T-helper 2 cell treated with Interferon-gamma antibody and Interleukin-4, amounts not matched to agents 100 ng/mL and 5 ng/mL, for 36 hours (primary cell): ENCODE measurements at regions not wholly inside any gene's neighbourhood (a gene's known extent, or its start where the extent isn't known, plus 50 kb on each side); places are given as distances from the start of the nearest gene placed in this dataset.

Source experiments
- intact Hi-C: fragments of 100-400 bp; cut with micrococcal nuclease; formaldehyde crosslinking; loops from one replicate; pipeline ENCODE4 v1.15.1; 2023

- intact Hi-C loops, result no loop called here
Measured at GRCh38 chr4:138859254-138859653, 156.3 kb upstream of the NOCT start.

GRCh38 chr4:138858419-138858818 is 157.2 kb upstream of the NOCT start:
- intact Hi-C loops, result no loop called here

GRCh38 chr4:138857416-138857815 is 158.2 kb upstream of the NOCT start:
- intact Hi-C loops, result no loop called here

DNA sequence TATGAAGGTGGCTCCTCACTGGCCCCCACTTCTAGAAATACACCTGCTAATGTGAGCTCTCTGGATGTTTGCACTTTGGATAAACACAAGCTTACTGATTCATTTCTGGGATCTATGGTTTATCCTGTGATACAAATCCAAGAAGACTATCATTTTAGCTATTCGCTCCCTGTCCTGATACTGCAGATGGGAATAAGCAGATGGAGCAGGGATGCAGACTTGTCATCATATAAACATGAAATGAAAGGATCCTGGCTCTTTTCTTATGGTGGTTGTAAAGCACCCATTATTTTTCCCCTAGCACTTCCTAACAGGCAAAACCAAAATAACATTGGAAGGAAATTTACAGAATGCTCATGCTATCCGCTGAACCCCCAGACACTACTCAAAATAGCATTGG is 162.9 kb upstream of the NOCT start:
- intact Hi-C loops, result no loop called here

GRCh38 chr4:138851391-138852335 is 163.9 kb upstream of the NOCT start:
- intact Hi-C loops, result no loop called here

GRCh38 chr4:138845664-138846063 is 169.9 kb upstream of the NOCT start:
- intact Hi-C loops, result no loop called here

DNA sequence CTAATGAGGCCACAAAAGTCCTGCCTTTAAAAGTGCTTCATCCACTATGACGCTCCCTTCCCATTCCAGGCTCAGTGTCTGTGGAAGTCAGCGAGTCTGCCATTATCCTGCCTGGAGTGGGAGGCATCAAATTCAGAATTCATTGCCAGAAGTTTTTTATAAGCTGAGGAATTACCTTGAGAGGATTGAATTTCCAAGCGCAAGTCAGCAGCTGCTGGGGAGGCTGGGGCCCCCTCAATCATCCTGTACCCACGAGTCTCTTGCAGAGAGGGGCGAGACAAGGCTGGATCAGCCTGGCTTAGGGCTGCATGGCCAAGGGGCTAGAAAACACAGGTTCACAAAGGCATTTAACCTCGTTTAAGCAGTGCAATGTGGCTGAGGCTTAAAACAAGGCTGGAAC is 170.5 kb upstream of the NOCT start:
- intact Hi-C loops, result no loop called here

GRCh38 chr4:138843616-138844015 is 172.0 kb upstream of the NOCT start:
- intact Hi-C loops, result loop anchor here (5.0 kb wide), 1 partner anchor 1164 kb away; no protein-coding TSS in a partner anchor

- intact Hi-C loops, result loop anchor here (5.0 kb wide), 1 partner anchor 1166 kb away; no protein-coding TSS in a partner anchor
Measured at GRCh38 chr4:138841343-138841742, 174.2 kb upstream of the NOCT start.

DNA sequence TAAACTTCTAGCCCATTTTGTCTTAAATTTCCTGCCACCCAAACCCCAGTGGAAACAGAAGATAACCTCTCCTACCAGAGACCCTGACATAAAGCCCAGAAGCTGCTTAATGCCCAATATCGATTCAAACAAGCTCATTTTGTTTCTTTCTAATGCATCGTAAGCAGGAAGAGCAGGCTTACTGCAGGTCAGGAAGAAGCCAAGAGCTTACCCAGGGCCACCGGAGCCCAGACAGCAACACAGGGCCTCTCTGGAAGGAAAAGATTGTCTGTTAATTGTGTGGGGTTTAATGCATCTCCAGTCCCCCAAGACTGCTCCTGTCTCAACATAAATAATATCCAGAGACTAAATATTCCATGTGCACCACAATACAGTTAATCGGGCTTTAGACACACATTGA is 177.3 kb upstream of the NOCT start:
- intact Hi-C loops, result no loop called here

DNA sequence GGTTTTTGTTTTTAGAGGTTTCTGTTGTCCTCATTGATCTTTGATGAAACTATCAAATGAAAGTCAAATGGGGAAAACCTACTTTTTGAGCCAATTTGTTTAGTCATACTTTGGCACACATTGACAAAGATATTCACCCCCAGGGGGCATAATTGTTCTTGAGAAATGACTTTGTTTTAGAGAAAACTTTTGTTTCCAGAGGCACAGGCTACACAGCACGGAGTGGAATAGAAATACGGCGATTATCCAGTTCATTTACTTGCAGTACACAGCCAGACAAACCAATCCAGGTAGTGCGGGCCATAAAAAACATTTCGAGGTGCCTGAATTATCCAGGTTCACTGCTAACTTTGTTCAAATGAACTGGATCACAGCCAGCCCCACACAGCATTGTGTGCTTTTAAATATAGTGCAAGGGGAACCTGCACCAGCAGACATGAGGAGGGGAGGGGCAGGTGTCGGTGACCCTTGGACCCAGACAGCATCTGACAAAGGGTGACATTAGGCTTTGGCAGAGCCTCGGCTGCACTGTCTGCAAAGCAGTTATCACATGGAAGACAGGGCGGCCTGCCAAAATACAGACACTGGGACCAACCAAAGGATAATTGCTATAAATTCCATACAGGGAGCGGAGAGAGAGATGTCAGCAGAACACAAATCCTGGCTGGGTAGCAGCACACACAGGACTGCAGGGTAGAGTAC is 179.6 kb upstream of the NOCT start:
- intact Hi-C loops, result no loop called here

DNA sequence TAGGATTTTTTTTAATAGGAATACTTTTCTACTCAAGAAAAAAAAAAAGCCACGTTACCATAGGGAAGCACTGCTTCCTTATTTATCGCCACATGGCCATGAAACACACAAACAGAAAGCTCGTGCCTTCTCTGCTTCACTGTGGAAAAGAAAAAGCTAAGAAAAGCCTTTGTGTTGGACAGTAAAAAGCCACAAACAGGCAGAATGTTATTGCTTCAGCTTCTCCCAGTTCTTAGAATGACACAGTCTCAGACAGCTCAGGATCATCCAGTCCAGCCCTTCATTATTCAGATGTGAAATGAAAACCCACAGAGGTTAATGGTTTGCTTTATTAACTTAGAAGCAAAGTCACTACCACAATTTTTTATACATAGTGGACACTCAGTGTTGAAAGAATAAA is 181.6 kb upstream of the NOCT start:
- intact Hi-C loops, result no loop called here

- intact Hi-C loops, result no loop called here
Measured at GRCh38 chr4:138832563-138832962, 183.0 kb upstream of the NOCT start.

DNA sequence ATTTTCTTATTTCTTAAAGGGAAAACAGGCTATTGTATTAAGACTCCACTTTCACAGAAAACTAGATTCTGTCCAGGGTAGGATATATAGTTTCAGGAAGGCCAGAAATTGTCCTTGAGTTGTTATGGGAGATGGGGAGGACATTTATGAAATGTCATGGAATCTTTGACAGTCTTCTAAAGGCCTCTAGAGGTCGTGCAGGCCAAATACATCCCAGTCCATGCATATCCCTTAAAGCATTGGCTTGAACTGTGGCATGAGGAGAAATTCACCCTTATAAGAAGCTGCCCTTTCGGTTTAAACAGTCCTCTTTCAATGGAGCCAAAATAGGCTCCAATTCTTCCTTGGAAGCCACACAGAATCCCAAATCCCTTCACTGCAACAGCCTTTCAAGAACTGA is 183.6 kb upstream of the NOCT start:
- intact Hi-C loops, result no loop called here

- intact Hi-C loops, result no loop called here
Measured at GRCh38 chr4:138828926-138829325, 186.7 kb upstream of the NOCT start.

- intact Hi-C loops, result no loop called here
Measured at GRCh38 chr4:138826754-138827153, 188.8 kb upstream of the NOCT start.

DNA sequence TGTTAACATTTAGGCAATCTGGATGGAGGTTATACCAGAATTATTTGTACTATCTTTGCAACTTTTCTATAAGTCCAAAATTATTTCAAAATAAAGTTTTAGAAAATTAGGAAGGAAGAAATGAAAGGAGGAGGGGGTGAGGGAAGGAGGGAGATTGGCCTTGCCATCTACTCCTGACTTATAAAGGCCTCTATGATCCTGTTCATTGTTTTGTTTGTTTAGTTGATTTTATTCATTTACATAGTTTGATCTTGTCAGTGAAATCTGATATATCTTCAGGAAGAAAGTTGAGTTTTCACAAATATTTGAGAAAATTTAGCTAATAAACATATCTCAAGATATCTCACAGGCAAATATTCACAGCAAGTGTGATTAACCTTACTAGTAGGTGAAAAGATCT is 189.3 kb upstream of the NOCT start:
- intact Hi-C loops, result no loop called here

DNA sequence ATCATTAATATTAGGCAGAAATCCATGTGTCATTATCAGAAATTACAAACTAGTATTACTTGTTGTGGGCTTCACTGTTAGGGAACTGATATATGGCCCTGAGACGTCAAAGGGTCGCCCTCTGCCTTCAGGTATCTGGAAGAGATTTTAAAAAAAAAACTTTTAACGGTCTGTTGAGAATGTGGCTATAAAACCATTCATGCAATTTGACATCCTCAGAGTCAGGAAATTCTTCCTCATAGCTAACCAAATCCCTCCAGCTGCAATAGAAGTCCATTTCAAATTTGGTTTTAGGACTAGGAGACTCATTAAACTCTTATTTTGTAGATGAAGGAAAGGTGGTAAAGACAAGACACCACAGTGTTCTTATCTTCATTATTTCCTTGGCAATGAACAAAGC is 194.2 kb upstream of the NOCT start:
- intact Hi-C loops, result no loop called here

- intact Hi-C loops, result no loop called here
Measured at GRCh38 chr4:138816875-138817274, 198.7 kb upstream of the NOCT start.

- intact Hi-C loops, result no loop called here
Measured at GRCh38 chr4:138815811-138816210, 199.8 kb upstream of the NOCT start.

GRCh38 chr4:138805736-138806135 is 209.8 kb upstream of the NOCT start:
- intact Hi-C loops, result no loop called here

DNA sequence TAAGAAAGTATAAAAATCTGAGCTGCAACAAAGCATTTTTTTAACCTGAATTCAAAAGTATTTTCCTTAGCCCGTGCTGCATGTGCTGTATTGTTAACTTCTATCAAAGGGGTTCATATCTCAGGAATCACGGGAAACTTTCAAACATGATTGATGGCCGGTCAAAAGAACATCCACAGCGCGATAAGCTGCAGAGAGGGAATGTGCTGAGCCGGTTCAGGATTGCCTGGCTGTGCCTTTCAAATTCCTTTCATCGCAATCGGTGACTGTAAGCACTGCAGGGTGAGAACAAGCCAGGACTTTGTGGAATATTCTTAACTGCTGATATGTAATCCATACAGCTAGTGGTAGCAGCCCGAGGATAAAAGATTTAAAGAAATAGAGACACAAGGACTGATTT is 210.9 kb upstream of the NOCT start:
- intact Hi-C loops, result no loop called here

GRCh38 chr4:138803051-138803450 is 212.5 kb upstream of the NOCT start:
- intact Hi-C loops, result no loop called here
